GM23338 (cell line): ENCODE measurements at regions not wholly inside any gene's neighbourhood (a gene's known extent, or its start where the extent isn't known, plus 50 kb on each side); places are given as distances from the start of the nearest gene placed in this dataset.
A peak's percentile ranks its signal among the peaks of the same experiment; 100 is the strongest.

Experiments
- ATAC-seq: fragments of 200-7000 bp; cut with Tn5 transposase; 3 replicates; pipeline ENCODE4 v1.9.1; 2020
- DNase-seq: peaks from one replicate; pipeline ENCODE4 v3.0.0-alpha.2; 2015; ENCODE audit warnings: low spot score
- H2AFZ ChIP-seq: fragments of 200-600 bp; sonication (generic); 2 replicates; pipeline ENCODE4 v1.8.0; 2016; ENCODE audit warnings: antibody characterized with exemption, mild to moderate bottlenecking, moderate library complexity
- H3F3A ChIP-seq: fragments of 200-600 bp; sonication (generic); replicated peaks from 2 replicates; pipeline ENCODE4 v1.8.0; 2017; ENCODE audit warnings: antibody characterized with exemption, mixed run types, low read depth
- H3K27ac ChIP-seq: fragments of 200-600 bp; sonication (generic); 2 replicates; pipeline ENCODE4 v1.6.1; 2016; ENCODE audit warnings: low read depth
- H3K27me3 ChIP-seq: fragments of 200-600 bp; sonication (generic); 2 replicates; pipeline ENCODE4 v1.8.0; 2016; ENCODE audit warnings: mild to moderate bottlenecking, mixed run types, moderate library complexity; ENCODE audit not compliant: insufficient read depth
- H3K36me3 ChIP-seq: fragments of 200-600 bp; sonication (generic); 2 replicates; pipeline ENCODE4 v1.8.0; 2016; ENCODE audit warnings: mild to moderate bottlenecking; ENCODE audit not compliant: insufficient read depth
- H3K4me1 ChIP-seq: fragments of 200-600 bp; sonication (generic); 2 replicates; pipeline ENCODE4 v1.8.0; 2016; ENCODE audit warnings: mild to moderate bottlenecking, moderate library complexity; ENCODE audit not compliant: insufficient read depth
- H3K4me2 ChIP-seq: fragments of 200-600 bp; sonication (generic); 2 replicates; pipeline ENCODE4 v1.7.1; 2017; ENCODE audit warnings: mixed run types
- H3K4me3 ChIP-seq: fragments of 200-600 bp; sonication (generic); 2 replicates; pipeline ENCODE4 v1.6.1; 2016; ENCODE audit warnings: mixed run types
- H3K79me2 ChIP-seq: fragments of 200-600 bp; sonication (generic); replicated peaks from 2 replicates; pipeline ENCODE4 v1.8.0; 2017; ENCODE audit warnings: mild to moderate bottlenecking; ENCODE audit not compliant: insufficient read depth
- H3K9me2 ChIP-seq: fragments of 200-600 bp; sonication (generic); 2 replicates; pipeline ENCODE4 v1.8.0; 2017; ENCODE audit not compliant: insufficient read depth
- H4K20me1 ChIP-seq: fragments of 200-600 bp; sonication (generic); replicated peaks from 2 replicates; pipeline ENCODE4 v1.8.0; 2017; ENCODE audit warnings: mild to moderate bottlenecking; ENCODE audit not compliant: insufficient read depth
- H3K27ac Mint-ChIP-seq: 2 replicates; pipeline ENCODE4 v1.8.0; 2020; ENCODE audit warnings: inconsistent platforms, mild to moderate bottlenecking, moderate library complexity, mixed read lengths
- H3K27me3 Mint-ChIP-seq: 3 replicates; pipeline ENCODE4 v1.8.0; 2022; ENCODE audit warnings: low read depth, mild to moderate bottlenecking, moderate library complexity, mixed read lengths, inconsistent platforms; ENCODE audit not compliant: insufficient read depth, poor library complexity
- H3K36me3 Mint-ChIP-seq: 3 replicates; pipeline ENCODE4 v1.8.0; 2021; ENCODE audit warnings: low read depth, mild to moderate bottlenecking, inconsistent platforms, moderate library complexity, mixed read lengths
- H3K4me1 Mint-ChIP-seq: 3 replicates; pipeline ENCODE4 v1.8.0; 2020; ENCODE audit warnings: mild to moderate bottlenecking, inconsistent platforms, mixed read lengths
- H3K4me3 Mint-ChIP-seq: 3 replicates; pipeline ENCODE4 v1.8.0; 2021; ENCODE audit warnings: moderate library complexity, mild to moderate bottlenecking, inconsistent platforms, mixed read lengths
- H3K9me3 Mint-ChIP-seq: 3 replicates; pipeline ENCODE4 v1.8.0; 2020; ENCODE audit warnings: moderate library complexity, mild to moderate bottlenecking, inconsistent platforms, mixed read lengths
- CREB1 ChIP-seq: fragments of 250-450 bp; sonication (Bioruptor Pico); IDR thresholded peaks from 2 replicates; pipeline ENCODE4 v1.5.0; 2020; ENCODE audit warnings: low read depth, mild to moderate bottlenecking, moderate library complexity
- EZH2 ChIP-seq: fragments of 200-600 bp; sonication (generic); IDR thresholded peaks from one replicate; pipeline ENCODE4 v1.8.0; 2017; ENCODE audit warnings: antibody characterized with exemption, mild to moderate bottlenecking, low read depth; ENCODE audit not compliant: unreplicated experiment
- JUNB ChIP-seq: IDR thresholded peaks from one replicate; pipeline ENCODE4 v1.6.1; 2016; ENCODE audit warnings: antibody characterized with exemption; ENCODE audit not compliant: unreplicated experiment
- NANOG ChIP-seq: IDR thresholded peaks from 2 replicates; pipeline ENCODE4 v1.6.1; 2016; ENCODE audit warnings: antibody characterized with exemption, borderline replicate concordance
- POLR2AphosphoS5 ChIP-seq: IDR thresholded peaks from 2 replicates; pipeline ENCODE4 v1.6.1; 2016; ENCODE audit warnings: antibody characterized with exemption, low read depth
- STAT1 ChIP-seq: IDR thresholded peaks from one replicate; pipeline ENCODE4 v1.6.1; 2016; ENCODE audit warnings: antibody characterized with exemption; ENCODE audit not compliant: unreplicated experiment
- ZNF114 ChIP-seq: fragments of 250-450 bp; sonication (Bioruptor Pico); IDR thresholded peaks from 2 replicates; pipeline ENCODE4 v1.5.0; 2020; ENCODE audit warnings: mild to moderate bottlenecking, moderate library complexity
- TF ChIP-seq, protein P1 (sequence below): IDR thresholded peaks from one replicate; pipeline ENCODE4 v1.6.1; 2018; ENCODE audit warnings: antibody characterized with exemption; ENCODE audit not compliant: unreplicated experiment
- TF ChIP-seq, protein P2 (sequence below): IDR thresholded peaks from 2 replicates; pipeline ENCODE4 v1.6.1; 2016; ENCODE audit warnings: antibody characterized with exemption
- TF ChIP-seq, protein P3 (sequence below), 2 experiments: fragments of 200-600 bp in 1 of 2; sonication (generic) in 1 of 2; conservative IDR thresholded peaks; 2 replicates each; pipeline versions ENCODE4 v1.5.1 to v1.6.1; 2016 to 2017; ENCODE audit warnings: antibody characterized with exemption in 2 of 2, low read depth in 2 of 2, mild to moderate bottlenecking in 2 of 2, moderate library complexity in 1 of 2

DNA sequence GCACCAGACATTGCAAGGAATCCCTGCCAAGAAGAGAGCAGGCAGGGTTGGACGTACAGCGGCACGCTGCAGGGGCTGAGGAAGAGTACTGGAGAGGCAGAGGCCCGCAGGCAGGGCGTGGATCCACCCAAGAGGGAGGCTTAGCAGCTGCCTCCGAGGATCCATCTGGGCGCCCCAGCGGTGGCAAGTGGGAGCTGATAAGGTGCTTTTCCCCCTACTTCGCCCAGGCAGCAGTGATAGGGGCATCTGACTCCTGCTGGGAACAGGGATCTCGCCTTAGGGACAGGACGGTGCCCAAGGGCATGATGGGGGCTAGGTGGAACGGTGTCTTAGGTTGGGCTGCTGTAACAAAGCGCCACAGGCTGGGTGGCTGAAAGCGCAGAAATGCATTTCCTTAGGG, 67.4 kb upstream of the HS6ST1 start (continued):
- TF ChIP-seq, protein P1, sequence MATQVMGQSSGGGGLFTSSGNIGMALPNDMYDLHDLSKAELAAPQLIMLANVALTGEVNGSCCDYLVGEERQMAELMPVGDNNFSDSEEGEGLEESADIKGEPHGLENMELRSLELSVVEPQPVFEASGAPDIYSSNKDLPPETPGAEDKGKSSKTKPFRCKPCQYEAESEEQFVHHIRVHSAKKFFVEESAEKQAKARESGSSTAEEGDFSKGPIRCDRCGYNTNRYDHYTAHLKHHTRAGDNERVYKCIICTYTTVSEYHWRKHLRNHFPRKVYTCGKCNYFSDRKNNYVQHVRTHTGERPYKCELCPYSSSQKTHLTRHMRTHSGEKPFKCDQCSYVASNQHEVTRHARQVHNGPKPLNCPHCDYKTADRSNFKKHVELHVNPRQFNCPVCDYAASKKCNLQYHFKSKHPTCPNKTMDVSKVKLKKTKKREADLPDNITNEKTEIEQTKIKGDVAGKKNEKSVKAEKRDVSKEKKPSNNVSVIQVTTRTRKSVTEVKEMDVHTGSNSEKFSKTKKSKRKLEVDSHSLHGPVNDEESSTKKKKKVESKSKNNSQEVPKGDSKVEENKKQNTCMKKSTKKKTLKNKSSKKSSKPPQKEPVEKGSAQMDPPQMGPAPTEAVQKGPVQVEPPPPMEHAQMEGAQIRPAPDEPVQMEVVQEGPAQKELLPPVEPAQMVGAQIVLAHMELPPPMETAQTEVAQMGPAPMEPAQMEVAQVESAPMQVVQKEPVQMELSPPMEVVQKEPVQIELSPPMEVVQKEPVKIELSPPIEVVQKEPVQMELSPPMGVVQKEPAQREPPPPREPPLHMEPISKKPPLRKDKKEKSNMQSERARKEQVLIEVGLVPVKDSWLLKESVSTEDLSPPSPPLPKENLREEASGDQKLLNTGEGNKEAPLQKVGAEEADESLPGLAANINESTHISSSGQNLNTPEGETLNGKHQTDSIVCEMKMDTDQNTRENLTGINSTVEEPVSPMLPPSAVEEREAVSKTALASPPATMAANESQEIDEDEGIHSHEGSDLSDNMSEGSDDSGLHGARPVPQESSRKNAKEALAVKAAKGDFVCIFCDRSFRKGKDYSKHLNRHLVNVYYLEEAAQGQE: no peak

DNA sequence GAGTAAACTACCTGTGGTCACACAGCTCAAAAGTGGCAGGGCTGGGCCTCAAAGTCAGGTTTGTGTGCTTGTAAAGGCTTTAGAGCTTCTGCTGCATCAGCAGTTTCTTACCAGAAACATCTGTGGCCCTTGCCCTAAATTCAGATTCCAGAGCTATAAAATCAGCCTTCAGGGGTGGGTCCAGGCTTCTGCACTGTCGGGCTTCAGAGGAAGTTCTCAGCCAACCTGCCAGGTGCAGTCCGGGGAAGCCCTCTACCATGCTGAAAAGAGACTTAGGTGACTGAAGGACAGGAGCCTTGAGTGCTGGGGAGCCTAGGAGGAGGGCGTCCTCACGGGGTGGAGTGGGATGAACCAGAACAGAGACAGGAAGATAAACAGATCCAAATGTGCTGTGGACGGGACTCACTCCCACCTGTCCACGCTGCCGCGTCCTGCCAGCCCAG, 69.9 kb upstream of the HS6ST1 start:
- Histone ChIP-seq H3K4me1 (0 out of 2 replicates have a peak, but pooled peaks cover 5% of the 10 kb centered on the region), H3K9me2 (no peaks in the 10 kb centered on the region), H3K4me3 (no peak overlapping the region), H3K27me3 (no peaks in the 10 kb centered on the region), H3K4me2 (no peak overlapping the region), H2AFZ (0 out of 2 replicates have a peak overlapping the region, but pooled peaks have one; percentile 18), H3K79me2 (no peaks in the 10 kb centered on the region), H3F3A (no peaks in the 10 kb centered on the region), H4K20me1 (no peaks in the 10 kb centered on the region), H3K27ac (no peak overlapping the region), H3K36me3 (no peaks in the 10 kb centered on the region)
- DNase-seq (no peak), ATAC-seq (no peak)
- TF ChIP-seq ZNF114 (no peak), EZH2 (no peak), CREB1 (CRISPR knock-in tag) (no peak), NANOG (no peak)
- TF ChIP-seq, protein P2, sequence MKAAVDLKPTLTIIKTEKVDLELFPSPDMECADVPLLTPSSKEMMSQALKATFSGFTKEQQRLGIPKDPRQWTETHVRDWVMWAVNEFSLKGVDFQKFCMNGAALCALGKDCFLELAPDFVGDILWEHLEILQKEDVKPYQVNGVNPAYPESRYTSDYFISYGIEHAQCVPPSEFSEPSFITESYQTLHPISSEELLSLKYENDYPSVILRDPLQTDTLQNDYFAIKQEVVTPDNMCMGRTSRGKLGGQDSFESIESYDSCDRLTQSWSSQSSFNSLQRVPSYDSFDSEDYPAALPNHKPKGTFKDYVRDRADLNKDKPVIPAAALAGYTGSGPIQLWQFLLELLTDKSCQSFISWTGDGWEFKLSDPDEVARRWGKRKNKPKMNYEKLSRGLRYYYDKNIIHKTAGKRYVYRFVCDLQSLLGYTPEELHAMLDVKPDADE: no peak
- Mint-ChIP-seq H3K4me1 (peaks cover 17% of the 10 kb centered on the region), H3K27me3 (peaks cover 12% of the 10 kb centered on the region), H3K27ac (no peak overlapping the region), H3K4me3 (no peak overlapping the region), H3K9me3 (no peaks in the 10 kb centered on the region; the same call in 2 of the 3 replicates), H3K36me3 (no peaks in the 10 kb centered on the region; the same call in 2 of the 3 replicates)

DNA sequence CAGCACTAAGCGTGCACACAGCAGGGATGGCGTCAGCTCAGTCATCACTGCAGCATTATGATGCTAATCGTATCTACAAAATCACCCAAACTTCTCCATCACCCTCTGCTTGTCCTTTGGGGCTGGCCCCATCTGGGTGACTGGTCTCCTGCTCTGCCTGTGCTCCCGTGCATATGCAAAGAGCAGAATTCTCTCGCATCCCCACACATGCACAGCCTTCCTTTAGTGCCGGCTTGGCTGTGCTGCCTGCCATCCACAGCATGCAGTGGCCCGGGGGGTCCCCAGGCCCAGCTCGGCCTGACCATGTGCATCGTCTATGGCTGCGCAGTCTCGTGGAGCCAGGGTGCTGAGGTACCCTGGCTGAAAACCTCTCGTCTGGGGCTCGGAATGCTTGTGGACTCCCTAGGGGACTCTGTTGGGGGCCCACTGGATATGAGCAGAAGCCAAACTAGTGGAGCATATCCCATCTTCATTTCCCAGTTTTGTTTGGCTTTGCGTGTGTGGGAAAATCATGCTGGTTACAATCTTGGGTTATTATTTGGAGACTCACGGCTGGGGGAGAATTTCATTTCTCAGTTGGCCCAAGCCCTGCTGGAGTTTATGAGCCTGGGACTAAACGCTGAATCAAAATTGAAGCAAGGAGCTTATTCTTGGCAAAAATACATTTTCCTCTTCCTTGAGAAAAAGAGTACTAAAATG, 70.9 kb upstream of the HS6ST1 start:
- no peaks in the 10 kb centered on the region for H3K36me3 ChIP-seq
- H3K27ac Mint-ChIP-seq: 0 out of 2 replicates have a peak overlapping the region, but pooled peaks have one; percentile 15
- H3K9me3 Mint-ChIP-seq: no peaks in the 10 kb centered on the region; the same call in 2 of the 3 replicates
- H3K9me2 ChIP-seq: no peaks in the 10 kb centered on the region
- 0 out of 2 replicates have a peak, but pooled peaks cover 5% of the 10 kb centered on the region for H3K4me1 ChIP-seq
- H3K27ac ChIP-seq: no peak overlapping the region
- ATAC-seq (peak; percentile 52), DNase-seq (no peak)
- H3K27me3 ChIP-seq: no peaks in the 10 kb centered on the region
- peaks cover 17% of the 10 kb centered on the region for H3K4me1 Mint-ChIP-seq
- H2AFZ ChIP-seq: 0 out of 2 replicates have a peak overlapping the region, but pooled peaks have one; percentile 28
- no peaks in the 10 kb centered on the region for H3K79me2 ChIP-seq
- no peaks in the 10 kb centered on the region for H4K20me1 ChIP-seq
- no peaks in the 10 kb centered on the region for H3F3A ChIP-seq
- H3K4me3 ChIP-seq: no peak overlapping the region
- H3K4me3 Mint-ChIP-seq: no peak overlapping the region
- H3K27me3 Mint-ChIP-seq: peaks cover 10% of the 10 kb centered on the region
- H3K36me3 Mint-ChIP-seq: no peaks in the 10 kb centered on the region; the same call in 2 of the 3 replicates
- H3K4me2 ChIP-seq: no peak overlapping the region
- TF ChIP-seq, protein P3, sequence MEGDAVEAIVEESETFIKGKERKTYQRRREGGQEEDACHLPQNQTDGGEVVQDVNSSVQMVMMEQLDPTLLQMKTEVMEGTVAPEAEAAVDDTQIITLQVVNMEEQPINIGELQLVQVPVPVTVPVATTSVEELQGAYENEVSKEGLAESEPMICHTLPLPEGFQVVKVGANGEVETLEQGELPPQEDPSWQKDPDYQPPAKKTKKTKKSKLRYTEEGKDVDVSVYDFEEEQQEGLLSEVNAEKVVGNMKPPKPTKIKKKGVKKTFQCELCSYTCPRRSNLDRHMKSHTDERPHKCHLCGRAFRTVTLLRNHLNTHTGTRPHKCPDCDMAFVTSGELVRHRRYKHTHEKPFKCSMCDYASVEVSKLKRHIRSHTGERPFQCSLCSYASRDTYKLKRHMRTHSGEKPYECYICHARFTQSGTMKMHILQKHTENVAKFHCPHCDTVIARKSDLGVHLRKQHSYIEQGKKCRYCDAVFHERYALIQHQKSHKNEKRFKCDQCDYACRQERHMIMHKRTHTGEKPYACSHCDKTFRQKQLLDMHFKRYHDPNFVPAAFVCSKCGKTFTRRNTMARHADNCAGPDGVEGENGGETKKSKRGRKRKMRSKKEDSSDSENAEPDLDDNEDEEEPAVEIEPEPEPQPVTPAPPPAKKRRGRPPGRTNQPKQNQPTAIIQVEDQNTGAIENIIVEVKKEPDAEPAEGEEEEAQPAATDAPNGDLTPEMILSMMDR (conservative IDR thresholded peaks at IDR 0.05; ENCODE audit: low read depth in 2 of 2): no peak
- TF ChIP-seq EZH2: no peak
- no peak for TF ChIP-seq ZNF114
- TF ChIP-seq, protein P2: no peak
- no peak for TF ChIP-seq NANOG
- no peak for TF ChIP-seq JUNB
- no peak for TF ChIP-seq POLR2AphosphoS5
- no peak for TF ChIP-seq STAT1
